Neural cell (in vitro differentiated cells): ENCODE measurements at regions not wholly inside any gene's neighbourhood (a gene's known extent, or its start where the extent isn't known, plus 50 kb on each side); places are given as distances from the start of the nearest gene placed in this dataset.

Experiments
- H2AFZ ChIP-seq: fragments of 200-600, 300-800 bp; sonication (generic), shearing (Covaris generic); 2 replicates; pipeline ENCODE4 v1.6.0; 2014; ENCODE audit warnings: low read depth, mild to moderate bottlenecking, antibody characterized with exemption, low read length, moderate library complexity
- H3F3A ChIP-seq: fragments of 200-600 bp; shearing (Covaris generic); 2 replicates; pipeline ENCODE4 v1.6.1; 2016; ENCODE audit warnings: mild to moderate bottlenecking, moderate library complexity, mixed read lengths, antibody characterized with exemption, low read length; ENCODE audit not compliant: insufficient read depth, poor library complexity, severe bottlenecking
- H3K27ac ChIP-seq: fragments of 200-600, 300-800 bp; sonication (generic), shearing (Covaris generic); 2 replicates; pipeline ENCODE4 v1.5.1; 2014; ENCODE audit warnings: mild to moderate bottlenecking, low read length, moderate library complexity
- H3K27me3 ChIP-seq: fragments of 300-800, 200-600 bp; sonication (generic), shearing (Covaris generic); 2 replicates; pipeline ENCODE4 v1.6.0; 2014; ENCODE audit warnings: mild to moderate bottlenecking, low read depth, low read length, moderate library complexity; ENCODE audit not compliant: insufficient read depth
- H3K36me3 ChIP-seq: fragments of 300-800, 200-600 bp; sonication (generic), shearing (Covaris generic); 2 replicates; pipeline ENCODE4 v1.5.1; 2014; ENCODE audit warnings: mild to moderate bottlenecking, antibody characterized with exemption, low read length, moderate library complexity; ENCODE audit not compliant: insufficient read depth
- H3K4me2 ChIP-seq: fragments of 300-800, 200-600 bp; sonication (generic), shearing (Covaris generic); 2 replicates; pipeline ENCODE4 v1.6.0; 2014; ENCODE audit warnings: mild to moderate bottlenecking, low read length
- H3K4me3 ChIP-seq: fragments of 300-800, 200-600 bp; sonication (generic), shearing (Covaris generic); 2 replicates; pipeline ENCODE4 v1.5.1; 2014; ENCODE audit warnings: mild to moderate bottlenecking, low read length, moderate library complexity
- H3K79me2 ChIP-seq: fragments of 200-600 bp; shearing (Covaris generic); replicated peaks from 2 replicates; pipeline ENCODE4 v1.6.0; 2014; ENCODE audit warnings: mild to moderate bottlenecking, low read length, moderate library complexity; ENCODE audit not compliant: insufficient read depth
- H3K9ac ChIP-seq: fragments of 300-800, 200-600 bp; sonication (generic), shearing (Covaris generic); 2 replicates; pipeline ENCODE4 v1.6.1; 2016; ENCODE audit warnings: mild to moderate bottlenecking, low read length, mixed read lengths
- H3K9me2 ChIP-seq: fragments of 200-600 bp; shearing (Covaris generic); 2 replicates; pipeline ENCODE4 v1.6.1; 2016; ENCODE audit warnings: mild to moderate bottlenecking, low read length, mixed read lengths; ENCODE audit not compliant: insufficient read depth
- H3K9me3 ChIP-seq: fragments of 200-600, 300-800 bp; sonication (generic), shearing (Covaris generic); 2 replicates; pipeline ENCODE4 v1.6.1; 2016; ENCODE audit warnings: mild to moderate bottlenecking, mixed run types, low read length, moderate library complexity, mixed read lengths
- H4K20me1 ChIP-seq: fragments of 200-600 bp; shearing (Covaris generic); 2 replicates; pipeline ENCODE4 v1.6.1; 2016; ENCODE audit warnings: mild to moderate bottlenecking, mixed run types; ENCODE audit not compliant: insufficient read depth
- CTCF ChIP-seq: fragments of 450-650 bp; IDR thresholded peaks from 2 replicates; pipeline ENCODE4 v1.5.1; 2014; ENCODE audit warnings: antibody characterized with exemption, mild to moderate bottlenecking, moderate library complexity; ENCODE audit not compliant: poor library complexity, severe bottlenecking
- EP300 ChIP-seq: fragments of 450-650 bp; conservative IDR thresholded peaks from 2 replicates; pipeline ENCODE4 v1.6.1; 2014; ENCODE audit warnings: antibody characterized with exemption, mild to moderate bottlenecking, moderate library complexity; ENCODE audit not compliant: poor library complexity, severe bottlenecking
- EZH2 ChIP-seq: fragments of 200-600, 300-800 bp; shearing (Covaris generic), sonication (generic); IDR thresholded peaks from 2 replicates; pipeline ENCODE4 v1.6.1; 2014; ENCODE audit warnings: antibody characterized with exemption, low read length, borderline replicate concordance, mild to moderate bottlenecking; ENCODE audit not compliant: insufficient read depth, poor library complexity, severe bottlenecking
- MXI1 ChIP-seq: fragments of 450-650 bp; conservative IDR thresholded peaks from 2 replicates; pipeline ENCODE4 v1.6.1; 2014; ENCODE audit warnings: antibody characterized with exemption, mild to moderate bottlenecking; ENCODE audit not compliant: poor library complexity, severe bottlenecking
- POLR2AphosphoS5 ChIP-seq: IDR thresholded peaks from 2 replicates; pipeline ENCODE4 v1.6.1; 2012
- RAD21 ChIP-seq: fragments of 450-650 bp; conservative IDR thresholded peaks from 2 replicates; pipeline ENCODE4 v1.6.1; 2014; ENCODE audit warnings: antibody characterized with exemption, mild to moderate bottlenecking, moderate library complexity
- REST ChIP-seq: IDR thresholded peaks from 2 replicates; pipeline ENCODE4 v1.6.1; 2012; ENCODE audit warnings: borderline replicate concordance
- SMC3 ChIP-seq: fragments of 450-650 bp; conservative IDR thresholded peaks from 2 replicates; pipeline ENCODE4 v1.6.1; 2014; ENCODE audit warnings: antibody characterized with exemption, mild to moderate bottlenecking, moderate library complexity; ENCODE audit not compliant: poor library complexity
- TAF1 ChIP-seq: IDR thresholded peaks from 2 replicates; pipeline ENCODE4 v1.6.1; 2012; ENCODE audit warnings: low read depth
- small RNA-seq, 3 experiments: library from RNA; depleted of rRNA; stranded (forward); fragments of <200 nt; gene quantifications; one replicate each; pipeline ENCODE3, GENCODE V24; 2012

GRCh38 chr2:186433777-186434432, 52.2 kb upstream of the ZC3H15 start:
- H2AFZ ChIP-seq, result no peak overlapping the region
- no peaks in the 10 kb centered on the region for H3K36me3 ChIP-seq
- TF ChIP-seq REST, result no peak
- TF ChIP-seq RAD21, result no peak
- no peak for TF ChIP-seq EP300
- no peak for TF ChIP-seq MXI1
- TF ChIP-seq CTCF, result no peak
- TF ChIP-seq POLR2AphosphoS5, result no peak
- no peak for TF ChIP-seq SMC3
- TF ChIP-seq TAF1, result no peak
- no peak for TF ChIP-seq EZH2
- peaks cover 6% of the 10 kb centered on the region for H3K9me3 ChIP-seq
- H3K79me2 ChIP-seq, result no peaks in the 10 kb centered on the region
- no peaks in the 10 kb centered on the region for H4K20me1 ChIP-seq
- no peak overlapping the region for H3K27ac ChIP-seq
- no peaks in the 10 kb centered on the region for H3K9me2 ChIP-seq
- no peak overlapping the region for H3K4me2 ChIP-seq
- no peak overlapping the region for H3K4me3 ChIP-seq
- no peak overlapping the region for H3K9ac ChIP-seq
- H3F3A ChIP-seq, result no peaks in the 10 kb centered on the region
- no peaks in the 10 kb centered on the region for H3K27me3 ChIP-seq

Small RNA genes in the stretch of these regions (small RNA-seq; reads per million reads assigned to genes)
- gene AC104058.1, result 0 reads per million in 3 experiments
